HEK293 (cell line): ENCODE measurements at regions not wholly inside any gene's neighbourhood (a gene's known extent, or its start where the extent isn't known, plus 50 kb on each side); places are given as distances from the start of the nearest gene placed in this dataset.
"Not testable (repeated sequence)": the region's sequence is repeated elsewhere in the genome, so short reads cannot be mapped to it uniquely, and the experiment has no call there.

ENCODE experiments used
- CTCF ChIA-PET: fragments of 350-600 bp; formaldehyde crosslinking; extraction: SDS; loops from one replicate; lab custom pipeline; 2021; ENCODE audit warnings: antibody characterized with exemption; lab: Yijun Ruan, JAX
- POLR2A ChIA-PET: fragments of 300-600 bp; formaldehyde crosslinking; extraction: SDS; loops from one replicate; lab custom pipeline; 2020; ENCODE audit warnings: antibody characterized with exemption, inconsistent platforms; lab: Yijun Ruan, JAX
- H3K27ac ChIP-seq: fragments of 200-500 bp; sonication (Bioruptor generic); 2 replicates; pipeline ENCODE4 v1.5.1; 2014; ENCODE audit warnings: low read depth, low read length, control low read depth, inconsistent platforms; ENCODE audit errors: extremely low read depth
- H3K36me3 ChIP-seq, 2 experiments: fragments of 200-500 bp in 1 of 2; sonication (Bioruptor generic) in 1 of 2; 1 replicate in 1 of 2; 2 replicates in 1 of 2; pipeline ENCODE4 v1.5.1; 2014 to 2017; ENCODE audit warnings: inconsistent platforms in 2 of 2, low read length in 2 of 2; ENCODE audit not compliant: control insufficient read depth in 2 of 2, insufficient read depth in 1 of 2
- H3K4me1 ChIP-seq: fragments of 200-500 bp; sonication (Bioruptor generic); 2 replicates; pipeline ENCODE4 v1.5.1; 2014; ENCODE audit warnings: mild to moderate bottlenecking, low read length, inconsistent platforms; ENCODE audit not compliant: control insufficient read depth, insufficient read depth
- H3K4me3 ChIP-seq: 2 replicates; pipeline ENCODE4 v1.5.1; 2011; ENCODE audit warnings: low read depth, mild to moderate bottlenecking, control low read depth, low read length, moderate library complexity
- H3K9me3 ChIP-seq: fragments of 200-500 bp; sonication (Bioruptor generic); 2 replicates; pipeline ENCODE4 v1.5.1; 2014; ENCODE audit warnings: low read depth, low read length, inconsistent platforms; ENCODE audit not compliant: control insufficient read depth, insufficient read depth
- KLF10 ChIP-seq: fragments of 450-650 bp; IDR thresholded peaks from 2 replicates; pipeline ENCODE4 v1.5.1; 2018; ENCODE audit warnings: missing biosample characterization, mild to moderate bottlenecking, missing genetic modification characterization
- ZBTB20 ChIP-seq: fragments of 450-650 bp; formaldehyde crosslinking; IDR thresholded peaks from 2 replicates; pipeline ENCODE4 v1.5.1; 2016; ENCODE audit warnings: missing biosample characterization, missing genetic modification characterization
- ZNF366 ChIP-seq: fragments of 450-650 bp; formaldehyde crosslinking; conservative IDR thresholded peaks from 2 replicates; pipeline ENCODE4 v1.5.1; 2016; ENCODE audit warnings: missing biosample characterization, missing genetic modification characterization
- ZNF621 ChIP-seq: fragments of 450-650 bp; formaldehyde crosslinking; IDR thresholded peaks from 2 replicates; pipeline ENCODE4 v1.5.1; 2017; ENCODE audit warnings: missing biosample characterization, missing genetic modification characterization
- ZSCAN16 ChIP-seq: fragments of 450-650 bp; formaldehyde crosslinking; IDR thresholded peaks from 2 replicates; pipeline ENCODE4 v1.5.1; 2016; ENCODE audit warnings: missing biosample characterization, missing genetic modification characterization
- TF ChIP-seq, protein P1 (sequence below): fragments of 450-650 bp; formaldehyde crosslinking; IDR thresholded peaks from 2 replicates; pipeline ENCODE4 v1.5.1; 2017; ENCODE audit warnings: missing biosample characterization, missing genetic modification characterization
- TF ChIP-seq, protein P2 (sequence below): fragments of 450-650 bp; formaldehyde crosslinking; IDR thresholded peaks from 2 replicates; pipeline ENCODE4 v1.5.1; 2016; ENCODE audit warnings: missing biosample characterization, missing genetic modification characterization
- TF ChIP-seq, protein P3 (sequence below): fragments of 450-650 bp; formaldehyde crosslinking; IDR thresholded peaks from 2 replicates; pipeline ENCODE4 v1.5.1; 2016; ENCODE audit warnings: missing biosample characterization, missing genetic modification characterization
- TF ChIP-seq, protein P4 (sequence below): fragments of 450-650 bp; formaldehyde crosslinking; IDR thresholded peaks from 2 replicates; pipeline ENCODE4 v1.5.1; 2016; ENCODE audit warnings: missing biosample characterization, missing genetic modification characterization
- TF ChIP-seq, protein P5 (sequence below): fragments of 450-650 bp; formaldehyde crosslinking; IDR thresholded peaks from 2 replicates; pipeline ENCODE4 v1.5.1; 2016; ENCODE audit warnings: missing biosample characterization, missing genetic modification characterization

DNA sequence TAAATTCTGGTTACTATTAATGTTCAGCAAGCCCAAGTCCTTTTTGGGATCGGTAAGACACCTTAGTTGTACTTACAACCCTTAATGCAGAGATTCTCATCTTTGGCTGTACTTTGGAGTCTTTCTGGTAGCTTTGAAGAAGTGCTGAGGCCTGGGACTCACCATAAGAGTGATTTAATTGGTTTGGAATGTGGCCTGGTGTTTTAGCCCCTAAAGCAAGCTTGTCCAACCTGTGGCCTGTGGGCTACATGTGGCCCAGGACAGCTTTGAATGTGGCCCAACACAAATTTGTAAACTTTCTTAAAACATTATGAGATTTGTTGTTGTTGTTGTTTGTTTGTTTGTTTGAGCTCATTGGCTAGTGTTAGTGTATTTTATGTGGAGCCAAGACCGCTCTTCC lies 215.3 kb downstream of the ZIC5 start (continued):
- TF ChIP-seq, protein P1, sequence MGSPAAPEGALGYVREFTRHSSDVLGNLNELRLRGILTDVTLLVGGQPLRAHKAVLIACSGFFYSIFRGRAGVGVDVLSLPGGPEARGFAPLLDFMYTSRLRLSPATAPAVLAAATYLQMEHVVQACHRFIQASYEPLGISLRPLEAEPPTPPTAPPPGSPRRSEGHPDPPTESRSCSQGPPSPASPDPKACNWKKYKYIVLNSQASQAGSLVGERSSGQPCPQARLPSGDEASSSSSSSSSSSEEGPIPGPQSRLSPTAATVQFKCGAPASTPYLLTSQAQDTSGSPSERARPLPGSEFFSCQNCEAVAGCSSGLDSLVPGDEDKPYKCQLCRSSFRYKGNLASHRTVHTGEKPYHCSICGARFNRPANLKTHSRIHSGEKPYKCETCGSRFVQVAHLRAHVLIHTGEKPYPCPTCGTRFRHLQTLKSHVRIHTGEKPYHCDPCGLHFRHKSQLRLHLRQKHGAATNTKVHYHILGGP (tag by site-specific recombination): no peak

DNA sequence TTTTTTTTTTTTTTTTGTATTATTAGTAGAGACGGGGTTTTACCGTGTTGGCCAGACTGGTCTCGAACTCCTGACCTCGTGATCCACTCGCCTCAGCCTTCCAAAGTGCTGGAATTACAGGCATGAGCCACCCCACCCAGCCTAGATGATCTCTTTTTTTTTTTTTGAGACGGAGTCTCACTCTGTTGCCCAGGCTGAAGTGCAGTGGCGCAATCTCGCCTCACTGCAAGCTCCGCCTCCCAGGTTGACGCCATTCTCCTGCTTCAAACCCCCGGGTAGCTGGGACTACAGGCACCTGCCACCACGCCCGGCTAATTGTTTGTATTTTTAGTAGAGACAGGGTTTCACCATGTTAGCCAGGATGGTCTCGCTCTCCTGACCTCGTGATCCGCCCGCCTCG lies 216.8 kb downstream of the ZIC5 start:
- H3K4me1 ChIP-seq, H3K27ac ChIP-seq, CTCF ChIA-PET, H3K36me3 ChIP-seq, H3K9me3 ChIP-seq, H3K4me3 ChIP-seq: not testable (repeated sequence)
- POLR2A ChIA-PET: interaction anchor here (0.6 kb wide), 1 partner anchor 799 kb away, joined by 5 read pairs; no protein-coding TSS in a partner anchor

DNA sequence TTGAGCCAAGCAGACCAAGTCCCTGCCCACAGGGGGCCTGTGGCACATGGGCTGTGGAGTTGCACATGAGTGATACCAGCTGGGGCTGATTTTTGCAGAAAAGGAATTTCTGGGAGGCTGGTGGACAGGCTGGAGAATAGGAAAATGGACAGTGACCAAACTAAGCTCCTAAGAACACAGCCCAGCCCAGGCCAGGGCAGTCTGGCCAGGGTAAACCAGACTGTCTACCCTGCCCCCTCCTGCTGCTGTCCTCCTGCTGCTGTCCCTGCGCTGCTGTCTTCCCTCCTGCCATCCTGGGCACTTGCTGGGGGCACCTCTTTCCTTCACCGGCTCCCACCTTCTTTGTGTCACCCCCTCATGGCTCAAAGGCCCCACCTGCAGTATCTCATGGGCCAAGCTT lies 219.2 kb downstream of the ZIC5 start:
- Histone ChIP-seq H3K36me3 (no peaks in the 10 kb centered on the region), H3K4me3 (no peak overlapping the region), H3K9me3 (no peaks in the 10 kb centered on the region), H3K4me1 (no peaks in the 10 kb centered on the region), H3K27ac (no peak overlapping the region)
- TF ChIP-seq KLF10 (no peak), ZSCAN16 (tag by site-specific recombination) (no peak), ZNF621 (tag by site-specific recombination) (no peak), ZBTB20 (tag by site-specific recombination) (no peak), ZNF366 (no peak)
- TF ChIP-seq, protein P2, sequence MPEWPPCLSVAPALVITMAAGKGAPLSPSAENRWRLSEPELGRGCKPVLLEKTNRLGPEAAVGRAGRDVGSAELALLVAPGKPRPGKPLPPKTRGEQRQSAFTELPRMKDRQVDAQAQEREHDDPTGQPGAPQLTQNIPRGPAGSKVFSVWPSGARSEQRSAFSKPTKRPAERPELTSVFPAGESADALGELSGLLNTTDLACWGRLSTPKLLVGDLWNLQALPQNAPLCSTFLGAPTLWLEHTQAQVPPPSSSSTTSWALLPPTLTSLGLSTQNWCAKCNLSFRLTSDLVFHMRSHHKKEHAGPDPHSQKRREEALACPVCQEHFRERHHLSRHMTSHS (tag by site-specific recombination): no peak
- TF ChIP-seq, protein P3, sequence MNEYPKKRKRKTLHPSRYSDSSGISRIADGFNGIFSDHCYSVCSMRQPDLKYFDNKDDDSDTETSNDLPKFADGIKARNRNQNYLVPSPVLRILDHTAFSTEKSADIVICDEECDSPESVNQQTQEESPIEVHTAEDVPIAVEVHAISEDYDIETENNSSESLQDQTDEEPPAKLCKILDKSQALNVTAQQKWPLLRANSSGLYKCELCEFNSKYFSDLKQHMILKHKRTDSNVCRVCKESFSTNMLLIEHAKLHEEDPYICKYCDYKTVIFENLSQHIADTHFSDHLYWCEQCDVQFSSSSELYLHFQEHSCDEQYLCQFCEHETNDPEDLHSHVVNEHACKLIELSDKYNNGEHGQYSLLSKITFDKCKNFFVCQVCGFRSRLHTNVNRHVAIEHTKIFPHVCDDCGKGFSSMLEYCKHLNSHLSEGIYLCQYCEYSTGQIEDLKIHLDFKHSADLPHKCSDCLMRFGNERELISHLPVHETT (tag by site-specific recombination): no peak
- TF ChIP-seq, protein P4, sequence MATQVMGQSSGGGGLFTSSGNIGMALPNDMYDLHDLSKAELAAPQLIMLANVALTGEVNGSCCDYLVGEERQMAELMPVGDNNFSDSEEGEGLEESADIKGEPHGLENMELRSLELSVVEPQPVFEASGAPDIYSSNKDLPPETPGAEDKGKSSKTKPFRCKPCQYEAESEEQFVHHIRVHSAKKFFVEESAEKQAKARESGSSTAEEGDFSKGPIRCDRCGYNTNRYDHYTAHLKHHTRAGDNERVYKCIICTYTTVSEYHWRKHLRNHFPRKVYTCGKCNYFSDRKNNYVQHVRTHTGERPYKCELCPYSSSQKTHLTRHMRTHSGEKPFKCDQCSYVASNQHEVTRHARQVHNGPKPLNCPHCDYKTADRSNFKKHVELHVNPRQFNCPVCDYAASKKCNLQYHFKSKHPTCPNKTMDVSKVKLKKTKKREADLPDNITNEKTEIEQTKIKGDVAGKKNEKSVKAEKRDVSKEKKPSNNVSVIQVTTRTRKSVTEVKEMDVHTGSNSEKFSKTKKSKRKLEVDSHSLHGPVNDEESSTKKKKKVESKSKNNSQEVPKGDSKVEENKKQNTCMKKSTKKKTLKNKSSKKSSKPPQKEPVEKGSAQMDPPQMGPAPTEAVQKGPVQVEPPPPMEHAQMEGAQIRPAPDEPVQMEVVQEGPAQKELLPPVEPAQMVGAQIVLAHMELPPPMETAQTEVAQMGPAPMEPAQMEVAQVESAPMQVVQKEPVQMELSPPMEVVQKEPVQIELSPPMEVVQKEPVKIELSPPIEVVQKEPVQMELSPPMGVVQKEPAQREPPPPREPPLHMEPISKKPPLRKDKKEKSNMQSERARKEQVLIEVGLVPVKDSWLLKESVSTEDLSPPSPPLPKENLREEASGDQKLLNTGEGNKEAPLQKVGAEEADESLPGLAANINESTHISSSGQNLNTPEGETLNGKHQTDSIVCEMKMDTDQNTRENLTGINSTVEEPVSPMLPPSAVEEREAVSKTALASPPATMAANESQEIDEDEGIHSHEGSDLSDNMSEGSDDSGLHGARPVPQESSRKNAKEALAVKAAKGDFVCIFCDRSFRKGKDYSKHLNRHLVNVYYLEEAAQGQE (tag by site-specific recombination): no peak
- ChIA-PET POLR2A (no interaction called here), CTCF (no interaction called here)

DNA sequence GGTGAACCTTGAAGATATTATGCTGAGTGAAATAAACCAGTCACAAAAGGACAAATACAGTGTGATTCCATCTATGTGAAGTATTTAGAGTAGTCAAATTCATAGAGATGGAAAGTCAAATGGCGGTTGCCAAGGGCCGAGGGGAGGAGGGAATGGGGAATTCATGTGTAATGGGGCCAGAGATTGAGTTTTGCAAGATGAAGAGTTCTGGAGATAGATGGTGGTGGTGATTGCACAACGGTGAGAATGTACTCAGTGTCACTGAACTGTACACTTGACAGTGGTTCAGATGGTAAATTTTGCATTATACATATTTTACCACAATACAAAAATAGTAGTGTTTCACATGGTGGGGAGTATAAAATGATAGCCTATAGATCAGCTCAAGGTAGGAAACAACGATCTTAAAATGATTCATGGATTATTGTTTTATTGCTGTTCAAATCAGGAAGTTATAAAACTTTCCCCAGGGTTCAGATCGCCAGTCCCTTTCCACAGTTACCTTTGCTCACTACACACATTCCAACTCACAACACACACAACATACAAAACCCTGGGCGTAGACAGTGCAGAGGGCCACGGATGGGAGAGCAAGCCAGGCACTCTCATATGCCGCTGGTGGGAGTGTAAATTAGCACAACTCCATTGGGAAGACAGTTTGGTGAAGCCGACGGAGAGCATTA lies 219.9 kb downstream of the ZIC5 start:
- ChIA-PET CTCF (no interaction called here), POLR2A (no interaction called here)
- TF ChIP-seq, protein P5, sequence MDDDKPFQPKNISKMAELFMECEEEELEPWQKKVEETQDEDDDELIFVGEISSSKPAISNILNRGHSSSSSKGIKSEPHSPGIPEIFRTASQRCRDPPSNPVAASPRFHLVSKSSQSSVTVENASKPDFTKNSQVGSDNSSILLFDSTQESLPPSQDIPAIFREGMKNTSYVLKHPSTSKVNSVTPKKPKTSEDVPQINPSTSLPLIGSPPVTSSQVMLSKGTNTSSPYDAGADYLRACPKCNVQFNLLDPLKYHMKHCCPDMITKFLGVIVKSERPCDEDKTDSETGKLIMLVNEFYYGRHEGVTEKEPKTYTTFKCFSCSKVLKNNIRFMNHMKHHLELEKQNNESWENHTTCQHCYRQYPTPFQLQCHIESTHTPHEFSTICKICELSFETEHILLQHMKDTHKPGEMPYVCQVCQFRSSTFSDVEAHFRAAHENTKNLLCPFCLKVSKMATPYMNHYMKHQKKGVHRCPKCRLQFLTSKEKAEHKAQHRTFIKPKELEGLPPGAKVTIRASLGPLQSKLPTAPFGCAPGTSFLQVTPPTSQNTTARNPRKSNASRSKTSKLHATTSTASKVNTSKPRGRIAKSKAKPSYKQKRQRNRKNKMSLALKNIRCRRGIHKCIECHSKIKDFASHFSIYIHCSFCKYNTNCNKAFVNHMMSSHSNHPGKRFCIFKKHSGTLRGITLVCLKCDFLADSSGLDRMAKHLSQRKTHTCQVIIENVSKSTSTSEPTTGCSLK (tag by site-specific recombination): no peak
- Histone ChIP-seq H3K27ac (no peak overlapping the region), H3K4me3 (no peak overlapping the region), H3K4me1 (no peaks in the 10 kb centered on the region), H3K9me3 (no peaks in the 10 kb centered on the region), H3K36me3 (no peaks in the 10 kb centered on the region)
